ENCODE measurements at regions not wholly inside any gene's neighbourhood (a gene's known extent, or its start where the extent isn't known, plus 50 kb on each side); places are given as distances from the start of the nearest gene placed in this dataset.

GRCh38 chr7:91713669-91714068 lies 166.8 kb downstream of the MTERF1 start (continued):
- no peak for TF ChIP-seq BCLAF1 (IDR thresholded peaks at IDR 0.05)
- no peak for TF ChIP-seq ZBTB33 (IDR thresholded peaks at IDR 0.05)
- no peak for TF ChIP-seq FOXK2 (IDR thresholded peaks at IDR 0.05)
- TF ChIP-seq ZBTB11 (CRISPR knock-in tag; IDR thresholded peaks at IDR 0.05) = no peak
